ENCODE measurements at regions not wholly inside any gene's neighbourhood (a gene's known extent, or its start where the extent isn't known, plus 50 kb on each side); places are given as distances from the start of the nearest gene placed in this dataset.

- no peak for TF ChIP-seq RARB (CRISPR knock-in tag; IDR thresholded peaks at IDR 0.05)
- no peak for TF ChIP-seq ZFP3 (CRISPR knock-in tag; IDR thresholded peaks at IDR 0.05)
- no peak for TF ChIP-seq PATZ1 (CRISPR knock-in tag; IDR thresholded peaks at IDR 0.05; ENCODE audit: borderline replicate concordance)
- TF ChIP-seq OSR1 (CRISPR knock-in tag; IDR thresholded peaks at IDR 0.05) = no peak
- no peak for TF ChIP-seq ZNF565 (CRISPR knock-in tag; conservative IDR thresholded peaks at IDR 0.05; ENCODE audit: low read depth)
- TF ChIP-seq ISL1 (CRISPR knock-in tag; IDR thresholded peaks at IDR 0.05) = no peak
- no peak for TF ChIP-seq ZNF8 (CRISPR knock-in tag; IDR thresholded peaks at IDR 0.05)
- no peak for TF ChIP-seq TOX (CRISPR knock-in tag; IDR thresholded peaks at IDR 0.05; ENCODE audit: borderline replicate concordance)
- TF ChIP-seq CSRNP3 (CRISPR knock-in tag; IDR thresholded peaks at IDR 0.05) = no peak
- no peak for TF ChIP-seq TSHZ2 (CRISPR knock-in tag; IDR thresholded peaks at IDR 0.05)
- no peak for TF ChIP-seq GLIS3 (CRISPR knock-in tag; IDR thresholded peaks at IDR 0.05)
- no peak for TF ChIP-seq ZNF70 (CRISPR knock-in tag; IDR thresholded peaks at IDR 0.05)
- TF ChIP-seq BACH2 (CRISPR knock-in tag; IDR thresholded peaks at IDR 0.05; ENCODE audit: borderline replicate concordance) = no peak
- no peak for TF ChIP-seq ARNTL (CRISPR knock-in tag; IDR thresholded peaks at IDR 0.05; ENCODE audit: borderline replicate concordance, low read depth)
Measured at GRCh38 chr2:64743739-64744330, 90.1 kb upstream of the SERTAD2 start.

Data from SK-N-SH treated with all-trans-retinoic acid at 6 μM for 48 hours (cell line).